ENCODE measurements at regions not wholly inside any gene's neighbourhood (a gene's known extent, or its start where the extent isn't known, plus 50 kb on each side); places are given as distances from the start of the nearest gene placed in this dataset.
"Not testable (repeated sequence)": the region's sequence is repeated elsewhere in the genome, so short reads cannot be mapped to it uniquely, and the experiment has no call there.

DNA sequence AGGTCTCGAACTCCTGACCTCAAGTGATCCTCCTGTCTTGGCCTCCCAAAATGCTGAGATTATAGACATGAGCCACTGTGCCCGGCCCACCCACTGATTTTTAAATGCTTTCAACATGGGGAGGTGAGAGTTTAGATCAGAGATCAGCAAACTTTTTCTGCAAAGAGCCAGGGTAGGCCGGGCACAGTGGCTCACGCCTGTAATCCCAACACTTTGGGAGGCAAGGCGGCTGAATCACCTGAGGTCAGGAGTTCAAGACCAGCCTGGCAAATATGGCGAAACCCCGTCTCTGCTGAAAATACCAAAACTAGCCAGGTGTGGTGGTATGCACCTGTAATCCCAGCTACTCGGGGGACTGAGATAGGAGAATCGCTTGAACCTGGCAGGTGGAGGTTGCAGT, 88.3 kb upstream of the LHX1 start:
- not testable (repeated sequence) for DNase-seq

DNA sequence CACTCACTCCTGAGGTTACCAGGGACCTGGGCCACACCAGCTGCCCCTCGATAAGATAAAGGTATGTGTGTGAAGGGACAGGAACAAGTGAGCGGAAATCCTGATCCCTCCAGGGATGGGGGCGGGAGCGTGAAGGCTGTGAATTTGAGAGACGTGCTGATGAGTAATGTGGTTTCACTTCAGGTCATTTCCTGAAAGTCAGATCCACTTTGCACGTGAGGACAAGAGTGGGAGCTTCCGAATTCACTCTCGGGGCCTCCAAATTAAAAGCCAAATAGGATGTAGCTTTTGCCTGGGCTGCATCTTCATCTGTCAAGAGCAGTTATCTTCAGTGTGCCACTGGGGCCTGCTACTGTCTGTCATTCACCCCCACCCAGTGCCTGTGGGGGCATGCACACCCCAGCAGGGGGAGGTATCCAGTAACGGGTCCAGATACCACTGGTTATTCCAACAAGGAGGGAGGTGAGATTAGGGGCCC, 87.4 kb upstream of the LHX1 start:
- peak; percentile 39 for DNase-seq

DNA sequence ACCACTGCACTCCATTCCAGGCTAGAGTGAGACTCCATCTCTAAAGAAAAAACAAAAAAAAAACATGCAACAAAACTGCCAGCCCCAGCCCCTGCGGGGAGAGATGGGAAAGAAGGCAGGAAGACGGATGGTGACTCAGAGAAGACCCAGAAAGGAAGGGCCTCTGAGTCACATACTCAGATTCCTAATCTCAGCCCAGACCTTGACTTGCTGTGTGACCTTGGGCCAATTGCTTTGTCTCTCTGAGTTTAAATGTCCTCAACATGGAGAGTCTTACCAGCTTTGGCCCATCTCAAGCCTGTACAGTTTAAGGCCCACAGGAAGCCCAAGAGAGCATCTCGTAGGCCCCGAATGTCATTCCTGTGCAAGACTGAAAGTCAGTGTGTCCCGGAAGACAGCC, 86.5 kb upstream of the LHX1 start:
- no peak for DNase-seq

DNA sequence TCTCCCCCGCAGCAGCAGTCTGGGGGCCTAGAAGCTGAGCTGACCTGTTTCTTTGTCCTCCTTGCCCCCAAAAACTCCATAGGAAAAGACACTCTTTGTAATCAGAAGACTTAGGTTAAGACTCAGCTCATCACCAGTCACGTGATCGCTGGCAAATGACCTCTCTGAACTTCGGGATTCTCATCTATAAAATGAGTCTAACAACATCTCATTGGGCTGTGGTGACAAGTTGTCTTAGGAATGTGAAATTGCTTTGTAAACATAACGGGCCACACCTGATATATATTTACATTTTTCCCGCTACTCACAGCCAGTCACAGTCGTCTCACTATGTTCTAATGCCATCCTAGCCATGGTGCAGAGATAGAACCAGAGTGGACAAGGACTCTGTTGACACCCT, 86.0 kb upstream of the LHX1 start:
- no peak for DNase-seq

DNA sequence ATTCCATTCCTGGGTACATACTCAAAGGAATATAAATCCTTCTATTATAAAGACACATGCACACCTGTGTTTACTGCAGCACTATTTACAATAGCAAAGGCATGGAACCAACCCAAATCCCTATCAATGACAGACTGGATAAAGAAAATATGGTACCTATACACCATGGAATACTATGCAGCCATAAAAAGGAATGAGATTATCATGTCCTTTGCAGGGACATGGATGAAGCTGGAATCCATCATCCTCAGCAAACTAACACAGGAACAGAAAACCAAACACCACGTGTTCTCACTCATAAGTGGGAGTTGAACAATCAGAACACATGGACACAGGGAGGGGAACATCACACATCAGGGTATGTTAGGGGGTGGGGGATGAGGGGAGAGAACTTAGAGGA, 84.8 kb upstream of the LHX1 start:
- DNase-seq, result not testable (repeated sequence)

DNA sequence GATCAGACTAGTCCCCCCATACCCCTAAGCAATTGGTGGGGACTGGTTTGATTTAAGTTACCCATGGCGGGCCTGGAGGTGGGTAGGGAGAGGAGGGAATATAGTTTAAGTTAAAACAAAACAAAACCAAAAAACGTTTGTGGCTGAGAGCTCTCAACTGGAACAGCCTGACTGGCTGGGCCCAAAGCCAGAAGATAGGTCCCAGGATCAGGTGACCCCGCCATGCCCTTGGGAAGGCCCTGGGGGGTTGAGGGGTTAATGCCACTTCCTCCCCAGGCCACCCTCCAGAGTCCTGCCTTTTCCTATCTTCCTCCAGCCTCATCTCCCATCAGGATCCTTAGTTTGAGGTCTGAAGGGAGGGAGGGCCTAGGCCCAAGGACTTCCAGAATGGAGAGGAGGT, 82.3 kb upstream of the LHX1 start:
- no peak for DNase-seq

DNA sequence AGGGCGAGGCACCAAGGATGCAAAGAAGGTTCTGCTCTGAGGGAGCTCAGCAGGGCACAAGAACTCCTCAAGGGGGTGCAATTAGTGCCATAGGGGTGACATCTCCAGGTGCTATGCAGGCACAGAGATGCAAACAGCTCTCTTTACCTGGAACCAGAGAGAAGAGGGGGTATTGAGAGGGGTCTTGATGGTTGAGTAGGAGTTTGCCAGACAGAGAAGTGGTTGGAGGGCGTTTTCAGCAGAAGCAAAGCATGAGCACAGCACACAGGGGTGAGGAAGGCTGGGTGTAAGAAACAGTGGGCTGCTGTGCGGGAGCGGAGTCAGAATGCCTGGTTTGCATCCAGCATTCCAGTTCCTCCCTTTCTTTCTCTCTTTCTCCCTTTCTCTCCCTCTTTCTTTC, 81.8 kb upstream of the LHX1 start:
- no peak for DNase-seq

DNA sequence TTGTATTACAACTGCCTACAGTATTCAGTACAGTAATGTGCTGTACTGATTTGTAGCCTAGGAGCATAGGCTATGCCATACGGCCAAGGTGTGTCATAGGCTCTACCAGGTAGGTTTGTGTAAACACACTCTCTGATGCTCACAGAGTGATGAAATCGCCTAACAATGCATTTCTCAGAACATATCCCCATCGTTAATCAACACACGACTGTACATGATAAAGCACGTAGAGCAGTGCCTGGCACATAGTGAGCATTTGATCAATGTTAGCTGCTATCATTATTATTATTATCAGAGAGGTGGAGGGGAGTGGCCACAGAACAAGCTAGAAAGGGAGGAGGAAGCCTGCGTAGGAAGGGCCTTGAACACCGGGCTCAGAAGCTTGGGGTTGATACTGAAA, 81.1 kb upstream of the LHX1 start:
- DNase-seq, result no peak

DNA sequence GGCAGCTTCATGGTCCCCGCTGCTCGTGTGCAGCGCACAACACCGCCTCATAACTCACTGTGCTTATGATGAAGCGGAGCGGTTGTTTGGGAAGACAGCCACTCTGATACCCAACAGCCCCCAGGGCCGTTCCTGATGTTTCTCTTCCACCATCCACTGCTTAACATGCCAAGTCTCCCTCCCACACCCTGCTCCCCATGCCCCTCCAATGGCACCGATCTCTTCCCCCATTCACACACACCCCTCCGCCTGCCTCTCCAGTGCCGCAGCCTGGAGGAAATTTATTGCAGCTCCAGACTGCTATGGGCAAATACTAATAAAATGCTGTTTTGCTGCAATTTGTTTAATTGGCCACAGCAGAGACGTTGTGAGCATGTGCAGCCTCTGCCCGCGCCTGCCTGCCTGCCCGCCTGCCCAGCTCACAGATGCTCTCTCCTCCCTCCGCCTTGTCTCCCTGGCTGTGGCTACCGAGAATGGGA, 80.3 kb upstream of the LHX1 start:
- DNase-seq, result no peak

DNA sequence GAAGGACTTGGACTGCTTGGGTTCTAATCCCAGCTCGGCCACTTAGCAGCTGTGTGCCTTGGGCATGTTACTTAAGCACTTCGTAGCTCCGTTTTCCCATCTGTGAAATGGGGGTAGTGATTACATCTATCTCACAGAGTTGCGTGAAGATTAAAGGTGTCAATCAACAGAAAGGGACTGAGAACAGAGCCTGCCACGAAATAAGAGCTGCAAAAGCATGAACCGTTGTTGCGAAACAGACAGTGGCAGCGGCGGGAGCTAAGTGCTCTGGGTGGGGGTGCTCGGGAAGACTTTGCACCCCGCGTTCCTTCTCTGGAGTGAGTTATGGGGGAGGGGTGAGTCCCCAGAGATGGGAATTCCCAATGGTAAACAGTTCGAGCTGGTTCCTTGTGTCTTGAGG, 79.6 kb upstream of the LHX1 start:
- no peak for DNase-seq

DNA sequence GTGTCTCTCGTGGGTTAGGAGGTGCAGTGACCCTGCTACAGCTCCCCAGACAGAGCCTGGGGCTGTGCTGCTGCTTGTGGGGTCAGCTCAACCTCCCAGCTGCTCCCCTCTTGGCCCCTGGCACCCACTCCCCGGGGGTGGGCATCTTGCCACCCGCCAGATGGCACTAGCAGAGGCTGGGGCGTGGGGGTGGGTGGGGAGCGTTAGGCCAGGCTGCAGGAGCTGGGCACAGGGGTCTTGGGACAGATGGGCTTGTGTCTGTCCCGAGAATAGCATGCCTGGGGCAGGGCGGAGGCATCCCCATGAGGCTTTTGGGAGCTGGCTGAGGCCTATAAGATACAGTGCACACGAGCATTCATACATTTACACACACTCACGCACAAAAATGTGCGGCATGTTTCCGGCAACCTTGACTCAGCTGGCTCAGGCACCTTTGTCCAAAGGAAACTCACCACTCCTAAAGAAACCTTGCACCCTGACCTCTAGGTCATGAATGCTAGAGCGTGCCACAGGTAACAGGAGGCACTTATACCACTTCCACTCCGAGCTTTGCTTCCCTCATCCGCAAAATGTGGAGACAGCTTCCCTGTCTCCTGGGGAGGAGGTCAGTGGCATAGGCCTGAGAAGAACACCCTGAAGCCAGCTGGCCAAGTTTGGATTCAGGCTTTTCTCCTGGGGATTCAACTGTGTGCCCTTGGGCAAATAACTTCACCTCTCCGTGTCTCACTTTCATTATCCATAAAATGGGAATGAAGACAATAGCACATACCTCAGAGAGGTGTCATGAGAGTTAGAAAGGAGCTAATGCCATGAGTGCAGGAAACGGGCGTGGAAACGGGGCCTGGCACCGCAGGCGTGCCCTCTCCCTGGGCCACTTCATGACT, 78.9 kb upstream of the LHX1 start:
- DNase-seq, result no peak

DNA sequence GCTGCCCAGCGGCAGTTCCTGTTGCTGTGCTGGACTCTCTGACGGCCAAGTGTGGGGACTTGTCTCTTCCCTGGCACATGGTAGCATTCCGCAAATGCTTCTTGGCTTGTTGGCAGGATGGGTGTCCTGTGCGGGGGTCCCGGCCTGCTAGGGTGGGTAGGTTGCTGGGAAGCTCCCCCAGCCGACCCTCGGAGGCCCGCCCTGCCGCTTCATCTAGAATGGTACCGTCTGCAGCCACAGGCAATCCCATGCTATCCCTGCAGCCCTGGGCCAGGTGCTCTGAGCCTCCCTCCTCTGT, 78.3 kb upstream of the LHX1 start:
- DNase-seq, result no peak

DNA sequence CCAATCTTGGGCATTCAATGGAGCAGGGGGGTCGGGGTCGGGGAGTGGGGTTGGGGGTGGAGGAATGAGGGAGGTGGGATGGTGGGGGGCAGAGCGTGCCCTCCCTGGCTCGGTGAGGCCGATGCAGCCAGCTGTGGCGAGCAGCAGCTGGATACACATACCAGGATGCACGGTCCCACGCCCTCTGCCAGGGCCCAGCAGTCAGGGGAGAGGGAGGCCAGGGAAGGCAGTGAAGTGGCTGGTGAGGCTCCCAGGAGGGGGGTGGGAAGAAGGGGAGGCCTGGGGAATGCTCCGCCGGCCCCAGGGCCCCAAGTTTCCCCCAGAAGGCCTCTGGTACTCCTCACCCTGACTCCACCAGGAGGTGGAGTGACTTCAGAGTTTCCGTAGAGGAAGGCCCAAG, 77.6 kb upstream of the LHX1 start:
- DNase-seq, result no peak

DNA sequence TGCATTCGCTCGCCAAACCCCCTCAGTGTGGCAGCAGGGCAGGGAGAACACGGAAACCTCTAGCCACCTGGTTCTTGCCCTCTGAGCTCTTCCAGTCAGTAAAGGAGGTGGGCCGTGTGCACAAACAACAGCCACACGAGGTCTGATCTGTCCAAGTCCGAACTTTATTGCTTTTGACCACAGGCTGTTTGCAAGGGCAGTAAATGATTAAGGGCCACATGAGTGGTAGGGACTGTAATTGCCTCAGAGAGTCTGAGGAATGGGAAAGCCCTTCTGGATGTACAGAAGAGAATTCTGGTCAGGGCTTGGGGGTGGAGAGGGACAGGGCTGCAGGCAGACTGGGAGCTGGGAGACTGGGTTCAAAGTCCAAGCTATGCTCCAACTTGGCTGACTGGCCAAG, 75.7 kb upstream of the LHX1 start:
- no peak for DNase-seq

DNA sequence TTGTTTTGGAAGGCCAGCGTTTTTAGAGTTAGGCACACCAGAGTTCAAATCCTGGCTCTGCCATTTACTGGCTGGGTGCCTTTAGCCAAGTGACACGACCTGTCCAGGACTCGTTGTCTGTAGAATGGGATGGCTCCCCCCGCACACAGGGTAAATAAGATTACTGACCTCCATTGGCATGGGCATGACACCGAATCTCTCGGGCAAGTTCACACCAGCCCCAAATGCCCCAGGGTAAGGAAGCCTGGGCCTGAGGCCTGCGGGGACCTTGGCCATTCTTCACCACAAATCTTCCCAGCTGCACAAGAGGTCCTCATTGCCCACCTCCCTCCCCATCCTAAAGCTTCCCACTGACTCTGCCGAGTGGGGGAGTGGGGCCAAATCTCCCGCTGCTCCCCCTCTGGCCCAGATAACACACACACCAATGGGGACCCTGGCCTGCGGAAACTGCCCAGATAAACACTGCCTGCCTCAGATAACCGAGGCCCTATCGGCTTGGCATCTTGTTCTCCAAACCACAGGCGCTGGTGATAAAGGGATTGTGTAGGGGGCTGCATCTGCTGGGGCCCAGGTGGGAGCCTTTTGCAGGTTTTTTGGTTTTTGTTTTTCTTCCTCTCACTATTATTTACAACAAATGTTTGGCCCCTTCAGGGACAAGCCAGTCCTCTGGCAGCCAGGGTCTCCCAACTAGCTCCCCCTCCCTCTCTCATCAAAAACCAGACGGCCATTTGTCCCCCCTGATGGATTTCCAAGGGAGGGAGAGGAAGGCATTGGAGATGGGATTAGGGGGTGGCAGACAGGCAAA, 75.0 kb upstream of the LHX1 start:
- no peak for DNase-seq

DNA sequence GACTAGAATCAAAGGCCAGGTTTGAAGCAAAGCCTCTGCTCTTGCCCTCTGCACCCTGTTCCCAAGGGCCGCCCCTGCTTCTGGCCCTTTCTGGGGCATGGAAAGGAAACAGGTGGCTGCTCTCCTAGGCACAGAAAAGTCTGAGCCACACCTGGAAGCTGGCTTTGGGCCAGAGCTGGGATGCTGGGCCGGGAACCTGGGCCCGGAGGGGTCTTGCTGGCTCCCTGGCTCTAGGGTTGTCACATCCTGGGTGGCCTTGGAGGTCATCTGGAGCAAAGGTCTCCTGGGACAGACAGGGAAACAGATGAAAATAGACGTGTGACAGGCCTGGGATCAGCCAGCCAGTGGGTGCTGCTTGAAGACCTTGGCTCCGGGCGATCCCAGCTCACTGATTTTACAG, 74.1 kb upstream of the LHX1 start:
- DNase-seq, result no peak

DNA sequence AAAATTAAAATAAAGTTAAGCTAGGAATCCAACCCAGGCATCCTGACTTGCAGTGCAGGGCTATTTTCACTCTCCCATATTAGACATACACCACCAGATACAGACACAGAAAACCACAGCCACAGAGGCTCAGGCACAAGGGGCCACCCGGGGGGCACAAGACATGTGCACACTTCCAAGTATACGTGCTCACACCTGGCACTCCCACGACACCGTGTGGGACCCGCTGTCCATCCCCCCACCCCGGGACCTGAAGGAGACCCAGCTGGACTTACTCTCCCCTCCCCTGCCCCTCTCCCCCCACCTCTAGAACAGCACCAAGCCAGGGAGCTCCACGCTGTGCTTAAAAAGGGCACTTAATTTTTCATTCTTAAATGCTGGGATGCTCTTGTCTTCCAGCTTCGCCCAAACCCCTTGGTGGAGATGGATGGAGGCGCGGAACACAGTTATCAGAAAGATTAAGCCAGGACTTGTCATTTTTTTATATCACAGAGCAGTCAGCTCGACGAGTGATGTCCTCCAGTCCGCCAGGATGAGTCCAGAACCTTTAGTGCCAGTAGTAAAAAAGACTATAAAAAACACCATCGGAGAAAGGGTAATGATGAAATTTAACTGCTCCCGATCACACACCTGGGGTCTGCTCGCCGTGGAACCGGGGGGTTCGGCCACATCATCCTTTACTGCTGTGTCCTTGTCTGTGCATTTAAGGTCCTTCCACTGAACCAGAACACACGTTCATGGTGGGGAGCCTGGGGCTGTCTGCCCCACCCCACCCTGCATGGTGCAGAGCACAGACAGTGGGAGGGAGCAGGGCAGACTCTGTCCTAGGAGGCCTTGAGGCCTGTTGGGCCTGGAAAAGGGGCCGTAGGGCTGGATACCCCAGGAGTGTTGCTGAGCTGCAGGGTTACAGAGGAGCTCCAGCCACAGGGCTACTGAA, 73.3 kb upstream of the LHX1 start:
- DNase-seq, result no peak

DNA sequence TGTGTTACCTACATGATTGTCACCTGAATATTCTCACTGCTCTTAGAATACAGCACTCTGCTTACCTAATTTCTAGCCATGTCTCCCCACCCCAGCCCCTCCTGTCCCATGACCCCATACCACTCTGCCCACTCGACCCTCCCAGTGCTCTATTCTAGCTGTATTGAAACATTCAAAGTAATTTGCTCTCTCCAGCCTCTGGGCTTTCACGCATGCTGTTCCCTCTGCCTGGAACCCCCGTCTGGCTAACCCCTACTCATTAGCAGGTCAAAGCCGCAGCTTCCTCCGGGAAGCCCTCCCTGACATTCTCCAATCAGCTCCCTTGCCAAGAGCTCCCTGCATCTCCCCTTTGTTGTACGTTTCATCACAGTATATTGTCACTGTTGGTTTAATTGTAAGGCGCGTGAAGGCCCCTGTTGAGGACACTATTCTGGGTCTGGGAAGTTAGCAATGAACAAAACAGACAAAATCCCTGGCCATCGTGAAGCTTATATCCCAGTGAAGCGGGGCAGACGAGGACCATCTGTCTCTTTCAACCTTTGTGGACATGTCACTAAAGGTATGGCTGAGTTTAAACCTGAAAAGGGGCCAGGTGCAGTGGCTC, 72.3 kb upstream of the LHX1 start:
- DNase-seq, result no peak

DNA sequence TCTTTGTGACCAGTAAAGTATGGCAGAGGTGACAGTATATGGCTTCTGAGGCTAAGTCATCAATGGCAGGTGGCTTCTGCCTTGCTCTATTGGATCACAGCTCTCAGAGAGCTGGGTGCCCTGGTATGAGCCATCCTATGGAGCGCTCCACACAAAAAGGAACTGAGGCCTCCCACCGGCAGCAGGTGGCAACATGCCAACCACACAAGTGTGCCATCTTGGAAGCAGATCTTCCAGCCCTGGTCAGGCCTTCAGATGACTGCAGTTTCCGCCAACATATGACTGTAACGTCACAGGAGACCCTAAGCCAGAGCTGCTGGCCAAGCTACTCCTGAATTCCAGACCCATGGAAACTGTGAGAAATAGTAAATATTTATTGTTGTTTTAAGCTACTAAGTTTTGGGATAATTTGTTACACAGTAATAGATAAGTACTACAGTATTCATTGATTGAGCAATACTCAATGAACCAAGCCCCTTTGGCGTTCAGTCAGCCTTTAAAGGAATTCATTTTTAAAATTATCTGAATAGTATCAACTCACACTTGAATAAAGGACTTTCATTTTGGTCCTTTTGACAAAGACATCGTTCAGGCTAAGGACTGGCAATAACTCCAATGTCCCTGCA, 69.4 kb upstream of the LHX1 start:
- DNase-seq, result no peak

DNA sequence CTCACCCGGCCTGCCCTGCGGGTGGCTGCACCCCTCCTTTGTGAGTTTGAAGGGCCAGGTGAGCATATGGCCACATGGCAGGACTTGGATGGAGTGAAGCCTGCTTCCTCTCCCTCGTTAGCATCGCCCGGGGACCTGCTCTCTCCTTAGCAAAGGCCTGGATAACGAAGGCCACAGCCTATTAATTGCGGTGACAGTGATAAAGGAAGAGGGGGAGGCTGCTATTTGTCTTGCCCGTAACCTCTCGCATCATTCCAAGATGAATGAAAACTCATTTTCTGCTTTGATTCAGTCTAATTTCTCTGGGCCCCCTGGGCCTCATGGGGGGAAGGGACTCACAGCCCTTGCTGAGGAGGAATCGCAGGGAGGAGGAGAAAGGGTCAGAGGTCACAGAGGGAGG, 68.5 kb upstream of the LHX1 start:
- DNase-seq, result no peak

DNA sequence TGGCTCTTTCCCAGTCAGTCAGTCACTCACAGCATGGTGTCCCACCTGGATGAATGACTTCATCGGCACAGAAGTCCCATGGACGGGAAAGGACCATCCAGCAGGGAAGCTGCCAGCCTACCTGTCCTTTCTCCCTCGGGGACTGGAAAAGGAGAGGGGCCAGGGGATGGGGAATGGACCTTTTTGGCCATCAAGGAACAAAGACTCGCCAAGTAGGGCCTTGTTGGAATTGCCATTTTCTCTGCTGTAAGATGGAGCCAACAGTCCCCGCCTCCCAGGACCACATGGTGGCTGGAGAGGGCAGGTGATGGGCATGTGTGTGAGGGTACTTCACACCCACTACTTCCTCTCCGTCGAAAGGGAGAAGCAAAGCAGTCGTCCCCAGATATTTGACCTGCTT, 67.8 kb upstream of the LHX1 start:
- DNase-seq, result no peak

All from stimulated activated CD4-positive, alpha-beta T cell treated with anti-CD3 and anti-CD28 coated beads, Interleukin-4, amount 100 ng/mL, for 1 hour (primary cell).